ENCODE measurements at regions not wholly inside any gene's neighbourhood (a gene's known extent, or its start where the extent isn't known, plus 50 kb on each side); places are given as distances from the start of the nearest gene placed in this dataset.
"Not testable (repeated sequence)": the region's sequence is repeated elsewhere in the genome, so short reads cannot be mapped to it uniquely, and the experiment has no call there.

GRCh38 chr2:120542911-120543527 lies 192.6 kb upstream of the GLI2 start:
- H3K9me3 ChIP-seq (ENCODE audit: low read length): no peaks in the 10 kb centered on the region
- no peaks in the 10 kb centered on the region for H3K9me2 ChIP-seq (ENCODE audit: low read depth, low read length)
- H3K36me3 ChIP-seq (ENCODE audit: insufficient read depth, low read length): no peaks in the 10 kb centered on the region
- TF ChIP-seq CTCF (IDR thresholded peaks at IDR 0.05; ENCODE audit: low read length): no peak
- TF ChIP-seq EZH2 (IDR thresholded peaks at IDR 0.05; ENCODE audit: borderline replicate concordance, low read length): no peak
- H3K27me3 ChIP-seq (ENCODE audit: insufficient read depth, low read length): peaks cover 2% of the 10 kb centered on the region
- no peaks in the 10 kb centered on the region for H3F3A ChIP-seq (ENCODE audit: insufficient read depth, low read length)
- H2AFZ ChIP-seq (ENCODE audit: low read length): no peak overlapping the region
- H3K4me2 ChIP-seq (ENCODE audit: low read length): no peak overlapping the region
- no peak overlapping the region for H3K4me3 ChIP-seq (ENCODE audit: low read depth, low read length, poor library complexity, severe bottlenecking)
- no peaks in the 10 kb centered on the region for H3K79me2 ChIP-seq (ENCODE audit: insufficient read depth, low read length)
- H3K27ac ChIP-seq (ENCODE audit: low read depth, low read length, poor library complexity, severe bottlenecking): no peak overlapping the region
- no peaks in the 10 kb centered on the region for H4K20me1 ChIP-seq (ENCODE audit: insufficient read depth, low read length)
- no peaks in the 10 kb centered on the region for H3K4me1 ChIP-seq (ENCODE audit: insufficient read depth, low read length, severe bottlenecking)
- no peak overlapping the region for H3K9ac ChIP-seq (ENCODE audit: low read length)

GRCh38 chr2:120543899-120544298 lies 191.8 kb upstream of the GLI2 start:
- Histone ChIP-seq H2AFZ (ENCODE audit: low read length) (no peak overlapping the region), H3K4me1 (ENCODE audit: insufficient read depth, low read length, severe bottlenecking) (no peaks in the 10 kb centered on the region), H3K9ac (ENCODE audit: low read length) (no peak overlapping the region), H3F3A (ENCODE audit: insufficient read depth, low read length) (no peaks in the 10 kb centered on the region), H3K27ac (ENCODE audit: low read depth, low read length, poor library complexity, severe bottlenecking) (no peak overlapping the region), H3K36me3 (ENCODE audit: insufficient read depth, low read length) (no peaks in the 10 kb centered on the region), H3K4me3 (ENCODE audit: low read depth, low read length, poor library complexity, severe bottlenecking) (no peak overlapping the region), H3K9me3 (ENCODE audit: low read length) (no peaks in the 10 kb centered on the region), H3K27me3 (ENCODE audit: insufficient read depth, low read length) (no peaks in the 10 kb centered on the region; the same call in 1 of the 2 replicates), H4K20me1 (ENCODE audit: insufficient read depth, low read length) (no peaks in the 10 kb centered on the region), H3K4me2 (ENCODE audit: low read length) (no peak overlapping the region), H3K9me2 (ENCODE audit: low read depth, low read length) (no peaks in the 10 kb centered on the region), H3K79me2 (ENCODE audit: insufficient read depth, low read length) (no peaks in the 10 kb centered on the region)
- TF ChIP-seq EZH2 (IDR thresholded peaks at IDR 0.05; ENCODE audit: borderline replicate concordance, low read length) (no peak), CTCF (IDR thresholded peaks at IDR 0.05; ENCODE audit: low read length) (no peak)

- Histone ChIP-seq H2AFZ (ENCODE audit: low read length) (no peak overlapping the region), H3K9me2 (ENCODE audit: low read depth, low read length) (no peaks in the 10 kb centered on the region), H3K36me3 (ENCODE audit: insufficient read depth, low read length) (no peaks in the 10 kb centered on the region), H3K79me2 (ENCODE audit: insufficient read depth, low read length) (no peaks in the 10 kb centered on the region), H3K27ac (ENCODE audit: low read depth, low read length, poor library complexity, severe bottlenecking) (no peak overlapping the region), H3K9ac (ENCODE audit: low read length) (no peak overlapping the region), H3F3A (ENCODE audit: insufficient read depth, low read length) (no peaks in the 10 kb centered on the region), H3K9me3 (ENCODE audit: low read length) (no peaks in the 10 kb centered on the region), H3K4me2 (ENCODE audit: low read length) (no peak overlapping the region), H4K20me1 (ENCODE audit: insufficient read depth, low read length) (no peaks in the 10 kb centered on the region), H3K4me3 (ENCODE audit: low read depth, low read length, poor library complexity, severe bottlenecking) (no peak overlapping the region), H3K4me1 (ENCODE audit: insufficient read depth, low read length, severe bottlenecking) (no peaks in the 10 kb centered on the region), H3K27me3 (ENCODE audit: insufficient read depth, low read length) (no peaks in the 10 kb centered on the region; the same call in 1 of the 2 replicates)
- TF ChIP-seq CTCF (IDR thresholded peaks at IDR 0.05; ENCODE audit: low read length) (no peak), EZH2 (IDR thresholded peaks at IDR 0.05; ENCODE audit: borderline replicate concordance, low read length) (no peak)
Observed at GRCh38 chr2:120544522-120544921, 191.1 kb upstream of the GLI2 start.

- not testable (repeated sequence) for H3K4me3 ChIP-seq (ENCODE audit: low read depth, low read length, poor library complexity, severe bottlenecking); H3F3A ChIP-seq (ENCODE audit: insufficient read depth, low read length); H4K20me1 ChIP-seq (ENCODE audit: insufficient read depth, low read length); H3K4me1 ChIP-seq (ENCODE audit: insufficient read depth, low read length, severe bottlenecking); H3K9ac ChIP-seq (ENCODE audit: low read length); H3K4me2 ChIP-seq (ENCODE audit: low read length); H3K36me3 ChIP-seq (ENCODE audit: insufficient read depth, low read length); H3K9me3 ChIP-seq (ENCODE audit: low read length); H3K9me2 ChIP-seq (ENCODE audit: low read depth, low read length); H3K27ac ChIP-seq (ENCODE audit: low read depth, low read length, poor library complexity, severe bottlenecking); H3K27me3 ChIP-seq (ENCODE audit: insufficient read depth, low read length); H2AFZ ChIP-seq (ENCODE audit: low read length); H3K79me2 ChIP-seq (ENCODE audit: insufficient read depth, low read length)
Observed at GRCh38 chr2:120545007-120545406, 190.7 kb upstream of the GLI2 start.

All from OCI-LY1 (cell line).